ENCODE measurements at regions not wholly inside any gene's neighbourhood (a gene's known extent, or its start where the extent isn't known, plus 50 kb on each side); places are given as distances from the start of the nearest gene placed in this dataset.

- Histone ChIP-seq H2BK120ac (replicated peaks; ENCODE audit: low read depth, low read length) (no peak overlapping the region), H2BK15ac (ENCODE audit: low read length) (no peak overlapping the region), H3K23ac (ENCODE audit: insufficient read length) (no peak overlapping the region), H3K4me3 (ENCODE audit: extremely low read depth in 1 of 4, insufficient read depth in 2 of 4, low read depth in 3 of 4, low read length in 4 of 4) (no peak overlapping the region), H4K20me1 (replicated peaks in 1 of 2; ENCODE audit: control insufficient read depth in 1 of 2, insufficient read depth in 2 of 2, low read length in 2 of 2) (no peaks in the 10 kb centered on the region), H3K18ac (ENCODE audit: extremely low read depth, low read length) (no peak overlapping the region), H3K9ac (replicated peaks in 1 of 4; ENCODE audit: extremely low read depth in 1 of 4, low read depth in 3 of 4, low read length in 3 of 4) (no peak overlapping the region), H4K8ac (ENCODE audit: extremely low read depth, insufficient read depth, low read length) (no peak overlapping the region), H4K91ac (replicated peaks; ENCODE audit: insufficient read length, low read length) (no peak overlapping the region), H3K14ac (ENCODE audit: insufficient read length) (no peak overlapping the region), H2AK5ac (ENCODE audit: low read depth, low read length) (no peak overlapping the region), H3K27ac (ENCODE audit: low read depth, low read length) (no peak overlapping the region), H3K36me3 (ENCODE audit: control insufficient read depth in 2 of 4, insufficient read depth in 4 of 4, low read length in 3 of 4) (no peaks in the 10 kb centered on the region), H3K4me2 (ENCODE audit: insufficient read depth in 1 of 2, low read depth in 2 of 2, low read length in 2 of 2) (no peak overlapping the region), H3K56ac (replicated peaks; ENCODE audit: insufficient read length, low read depth, low read length) (no peak overlapping the region), H3K9me3 (ENCODE audit: insufficient read depth in 2 of 2, low read depth in 1 of 2, low read length in 1 of 2) (no peaks in the 10 kb centered on the region), H4K5ac (ENCODE audit: insufficient read length, low read depth, low read length) (no peak overlapping the region), H3K79me2 (ENCODE audit: control insufficient read depth in 1 of 2, insufficient read depth in 2 of 2, low read length in 2 of 2) (no peaks in the 10 kb centered on the region), H2BK12ac (ENCODE audit: low read depth, low read length) (no peak overlapping the region), H2AFZ (ENCODE audit: low read length) (no peak overlapping the region), H3K23me2 (ENCODE audit: low read depth, low read length) (no peaks in the 10 kb centered on the region), H3K4me1 (replicated peaks in 1 of 4; ENCODE audit: control insufficient read depth in 3 of 4, insufficient read depth in 4 of 4, low read length in 3 of 4) (no peaks in the 10 kb centered on the region), H2BK5ac (ENCODE audit: low read depth, low read length) (no peak overlapping the region), H3K27me3 (replicated peaks in 1 of 4; ENCODE audit: control insufficient read depth in 3 of 4, extremely low read depth in 1 of 4, insufficient read depth in 3 of 4, low read length in 3 of 4) (no peaks in the 10 kb centered on the region), H2BK20ac (ENCODE audit: low read length) (no peak overlapping the region), H3K4ac (replicated peaks; ENCODE audit: insufficient read length, low read depth, low read length) (no peak overlapping the region), H3K79me1 (ENCODE audit: low read depth, low read length) (no peaks in the 10 kb centered on the region)
- ChIA-PET POLR2A (ENCODE audit: partially characterized antibody) (no interaction called here), CTCF (ENCODE audit: partially characterized antibody) (interaction anchor here (0.7 kb wide), 1 partner anchor 24 kb away, joined by 3 read pairs; no protein-coding TSS in a partner anchor)
- WGBS, 2 experiments (ENCODE audit: extremely low coverage in 1 of 2, insufficient coverage in 1 of 2, insufficient read length in 1 of 2, insufficient replicate concordance in 2 of 2, low coverage in 1 of 2, low lambda C conversion rate in 2 of 2, missing lambda C conversion rate in 1 of 2): 91% methylated on average over 6 of the region's 6 CpGs; no CpG with 5 or more reads in 1 of the 2 experiments
- DNase-seq (ENCODE audit: low read depth in 1 of 2, low spot score in 2 of 2) (no peak), FAIRE-seq (no peak)
- TF ChIP-seq KDM4A (IDR thresholded peaks at IDR 0.05; ENCODE audit: low read depth, low read length, severe bottlenecking) (no peak), ATF3 (IDR thresholded peaks at IDR 0.05; ENCODE audit: insufficient read depth, low read depth, low read length) (no peak), CBX5 (IDR thresholded peaks at IDR 0.05; ENCODE audit: low read depth, low read length) (no peak), CTCF (IDR thresholded peaks at IDR 0.05; ENCODE audit: control extremely low read depth in 1 of 3, insufficient read depth in 1 of 3, low read depth in 1 of 3, low read length in 3 of 3) (no peak), CEBPB (IDR thresholded peaks at IDR 0.05; ENCODE audit: low read depth, low read length) (no peak), CBX8 (IDR thresholded peaks at IDR 0.05; ENCODE audit: borderline replicate concordance, low read depth, low read length) (no peak)
Observed at GRCh38 chr18:60893355-60894097, 439.7 kb upstream of the CDH20 start.

Measured in H1 (cell line).